HG03139 (cell line): ENCODE measurements at regions not wholly inside any gene's neighbourhood (a gene's known extent, or its start where the extent isn't known, plus 50 kb on each side); places are given as distances from the start of the nearest gene placed in this dataset.

ENCODE experiments used
- ATAC-seq: cut with Tn5 transposase; IDR thresholded peaks from one replicate; pipeline ENCODE4 v1.9.1; 2021; ENCODE audit not compliant: unreplicated experiment

DNA sequence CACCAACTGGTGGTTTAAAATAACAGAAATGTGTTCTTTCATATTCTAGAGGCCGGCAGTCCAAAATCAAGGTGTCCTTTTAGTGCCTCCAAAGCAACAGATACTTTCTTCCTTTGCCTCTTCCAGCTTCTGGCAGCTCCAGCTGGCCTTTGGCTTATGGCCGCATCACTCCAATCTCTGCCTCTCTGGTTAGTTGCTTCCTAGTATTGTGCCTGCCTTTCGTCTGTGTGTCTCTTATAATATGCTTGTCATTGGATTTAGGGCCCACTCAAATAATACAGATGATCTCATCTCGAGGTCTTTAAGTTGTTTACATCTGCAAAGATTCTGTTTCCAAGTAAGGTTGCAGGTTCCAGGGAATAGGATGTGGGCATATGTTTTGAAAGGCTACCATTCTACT lies 855.2 kb upstream of the ID2 start:
- ATAC-seq: no peak

DNA sequence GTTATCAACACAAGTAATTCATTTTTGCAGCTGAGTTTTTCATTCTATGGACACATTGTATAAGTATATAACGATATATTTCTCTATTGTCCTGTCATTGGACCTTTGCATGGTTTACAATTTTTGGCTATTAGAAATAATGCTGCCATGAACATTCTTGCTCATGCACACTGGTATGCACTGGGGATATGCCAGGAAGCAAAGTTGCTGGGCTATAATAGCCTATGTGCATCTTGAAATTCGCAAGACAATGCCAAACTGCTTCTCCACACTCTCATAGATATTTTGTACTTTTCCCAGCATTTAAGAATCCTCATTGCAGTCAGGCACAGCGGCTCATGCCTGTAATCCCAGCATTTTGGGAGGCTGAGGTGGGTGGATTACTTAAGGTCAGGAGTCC lies 852.6 kb upstream of the ID2 start:
- no peak for ATAC-seq

DNA sequence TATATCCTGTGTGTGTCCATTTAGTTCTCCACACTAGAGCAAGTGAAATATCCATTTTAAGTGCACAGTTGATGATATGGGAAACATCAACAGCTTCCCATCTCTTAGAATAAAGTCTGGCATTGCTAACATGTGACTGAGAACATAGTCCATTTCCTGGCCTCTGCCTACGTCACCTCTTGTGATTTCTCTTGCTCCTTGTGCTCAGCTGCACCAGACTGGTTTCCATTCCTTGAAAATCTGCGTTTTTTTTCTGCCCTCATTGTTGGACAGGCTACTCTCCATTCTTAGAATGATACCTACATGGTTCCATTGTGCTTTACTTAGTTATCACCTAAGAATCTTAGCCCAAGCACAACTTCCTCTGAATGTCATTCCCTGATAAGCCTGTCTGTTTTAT lies 851.2 kb upstream of the ID2 start:
- ATAC-seq: no peak

DNA sequence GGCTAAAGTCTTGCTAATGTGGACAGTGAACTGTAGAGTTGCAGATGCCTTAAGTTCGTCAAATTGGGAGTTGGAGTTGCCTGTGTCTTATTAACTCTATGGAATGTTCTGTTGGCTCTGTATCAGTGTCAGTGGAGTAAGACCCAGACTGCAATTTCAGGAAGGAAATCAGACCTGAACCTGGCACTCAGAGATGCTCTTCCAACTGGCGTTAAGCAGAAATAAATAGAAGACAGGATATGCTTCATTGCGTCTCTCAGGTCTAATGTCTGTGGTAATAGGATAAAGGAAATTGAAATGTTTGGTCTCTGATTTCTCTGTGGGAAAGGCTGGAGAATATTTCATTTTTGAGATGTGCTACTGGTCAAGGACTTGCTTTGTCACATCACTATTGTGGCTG lies 846.7 kb upstream of the ID2 start:
- ATAC-seq: no peak

DNA sequence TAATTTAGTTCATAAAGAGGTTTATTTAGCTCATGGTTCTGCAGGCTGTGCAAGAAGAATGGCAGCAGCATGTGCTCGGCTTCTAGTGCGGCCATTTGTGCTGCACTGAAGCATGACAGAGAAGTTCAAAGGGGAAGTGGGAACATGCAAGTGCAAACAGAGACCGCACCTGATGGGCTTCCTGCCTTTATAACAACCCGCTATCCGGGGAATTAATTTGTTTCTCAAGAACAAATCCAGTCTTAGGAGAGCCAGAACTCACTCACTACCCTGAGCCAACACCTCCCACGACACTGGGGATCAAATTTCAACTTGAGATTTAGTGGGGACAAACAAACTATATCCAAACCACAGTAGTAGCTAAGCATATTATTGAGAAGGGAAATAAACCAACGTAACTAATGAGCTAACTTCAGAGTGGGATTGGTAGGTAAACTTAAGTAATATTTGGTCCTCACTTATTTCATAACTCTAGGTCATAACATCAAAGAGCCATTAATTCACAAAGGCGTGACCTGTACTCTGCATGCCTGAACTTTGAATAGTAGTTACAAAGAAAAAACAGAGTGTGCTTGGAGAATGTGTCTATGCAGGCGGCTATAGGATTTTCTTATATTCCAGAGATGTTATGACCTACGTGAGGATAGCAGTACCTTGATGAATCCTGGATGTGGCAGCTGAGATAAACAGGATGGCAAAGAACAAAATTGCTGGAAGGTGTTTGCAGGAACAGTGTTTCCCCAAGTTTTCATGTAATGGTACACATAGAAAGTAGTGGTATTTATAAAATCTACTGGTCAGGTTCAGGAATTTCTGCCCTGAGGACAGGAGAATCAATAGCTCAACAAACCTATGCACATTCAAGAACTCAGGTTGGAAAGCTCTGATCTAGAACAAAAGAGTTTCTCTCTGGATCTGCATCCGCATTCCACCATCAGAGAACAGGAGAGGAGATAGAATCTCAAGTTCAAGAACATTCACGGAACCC lies 845.9 kb upstream of the ID2 start:
- ATAC-seq: peak; percentile 98

DNA sequence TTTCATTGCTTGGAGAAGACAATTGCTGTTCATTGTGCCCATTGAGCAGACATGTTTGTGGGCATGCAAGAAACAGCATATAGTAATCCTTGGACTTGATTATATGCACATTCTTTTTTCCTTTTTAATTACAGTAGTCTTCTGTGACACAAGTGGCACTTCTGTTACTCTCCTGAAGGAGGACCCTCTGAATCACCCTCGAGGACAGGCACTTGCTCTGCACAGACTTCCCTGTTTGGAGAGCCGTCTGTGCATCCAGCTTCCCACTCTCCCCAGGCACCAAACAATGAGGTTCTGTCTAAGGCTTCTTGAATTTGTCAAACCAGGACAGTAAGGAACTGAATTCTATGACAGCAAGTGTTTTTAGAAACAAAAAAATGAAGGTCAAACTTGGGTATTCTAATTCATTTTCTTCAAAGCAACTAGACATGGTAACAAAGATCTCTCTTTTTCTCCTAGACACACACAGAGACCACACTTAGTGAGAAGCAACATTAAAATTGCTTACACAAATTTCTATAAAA lies 844.6 kb upstream of the ID2 start:
- no peak for ATAC-seq

DNA sequence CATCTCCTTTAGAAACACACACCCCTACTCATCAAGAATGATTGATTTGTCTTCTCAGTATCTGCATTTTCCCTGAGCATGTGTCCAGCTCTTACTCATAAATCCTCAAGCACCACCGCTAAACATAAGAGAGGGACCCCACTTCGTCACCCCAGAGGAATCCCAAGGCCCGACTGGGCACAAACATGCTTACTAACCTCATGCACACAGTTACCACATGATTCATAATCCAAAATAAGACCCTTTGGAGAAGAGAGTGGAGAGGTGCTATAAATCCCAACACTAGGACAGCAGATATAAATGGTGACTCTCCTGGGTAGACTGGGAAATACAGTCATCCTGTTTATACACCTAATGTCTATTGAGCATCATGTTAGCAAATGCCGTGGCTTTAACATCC lies 843.2 kb upstream of the ID2 start:
- ATAC-seq: no peak

DNA sequence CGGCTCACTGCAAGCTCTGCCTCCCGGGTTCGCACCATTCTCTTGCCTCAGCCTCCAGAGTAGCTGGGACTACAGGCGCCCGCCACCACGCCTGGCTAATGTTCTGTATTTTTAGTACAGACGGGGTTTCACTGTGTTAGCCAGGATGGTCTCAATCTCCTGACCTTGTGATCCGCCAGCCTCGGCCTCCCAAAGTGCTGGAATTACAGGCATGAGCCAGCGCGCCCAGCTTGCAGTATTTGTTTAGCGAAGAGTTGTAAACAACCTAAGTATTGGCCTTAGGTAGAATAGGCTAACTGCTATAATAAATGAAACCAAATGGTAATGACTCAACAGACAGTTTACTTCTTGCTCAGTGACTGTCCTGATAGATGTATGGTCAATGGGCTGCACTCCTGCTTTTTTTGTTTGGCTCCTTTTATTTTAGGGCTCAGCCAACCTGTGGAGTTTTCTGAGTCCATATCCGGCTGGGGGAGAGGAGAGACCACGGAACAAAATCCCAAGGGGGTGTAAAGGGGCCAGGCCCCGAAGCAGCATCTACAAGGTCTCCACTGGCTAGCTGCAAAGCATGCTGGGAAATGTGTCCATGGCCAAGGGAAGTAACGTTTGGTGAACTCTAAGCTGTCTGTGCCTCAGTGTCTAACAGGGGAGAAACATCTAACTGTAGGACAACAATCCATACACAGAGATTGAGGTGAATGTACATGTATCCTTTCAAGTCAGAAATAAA lies 841.0 kb upstream of the ID2 start:
- no peak for ATAC-seq

DNA sequence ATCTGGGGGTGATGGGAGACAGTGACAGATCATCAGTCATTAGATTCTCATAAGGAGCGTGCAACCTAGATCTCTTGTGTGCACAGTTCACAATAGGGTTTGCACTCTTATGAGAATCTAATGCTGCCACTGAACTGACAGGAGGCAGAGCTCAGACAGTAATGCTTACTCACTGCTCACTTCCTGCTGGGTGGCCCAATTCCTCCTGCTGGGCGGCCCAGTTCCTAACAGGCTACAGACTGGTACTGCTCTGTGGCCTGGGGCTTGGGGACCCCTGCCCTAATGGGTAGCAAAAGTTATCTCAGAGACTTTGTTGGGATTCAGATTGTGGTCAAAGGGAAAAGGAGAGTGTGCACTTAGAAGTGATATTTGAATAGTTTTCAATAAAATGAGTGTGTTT lies 840.1 kb upstream of the ID2 start:
- no peak for ATAC-seq

DNA sequence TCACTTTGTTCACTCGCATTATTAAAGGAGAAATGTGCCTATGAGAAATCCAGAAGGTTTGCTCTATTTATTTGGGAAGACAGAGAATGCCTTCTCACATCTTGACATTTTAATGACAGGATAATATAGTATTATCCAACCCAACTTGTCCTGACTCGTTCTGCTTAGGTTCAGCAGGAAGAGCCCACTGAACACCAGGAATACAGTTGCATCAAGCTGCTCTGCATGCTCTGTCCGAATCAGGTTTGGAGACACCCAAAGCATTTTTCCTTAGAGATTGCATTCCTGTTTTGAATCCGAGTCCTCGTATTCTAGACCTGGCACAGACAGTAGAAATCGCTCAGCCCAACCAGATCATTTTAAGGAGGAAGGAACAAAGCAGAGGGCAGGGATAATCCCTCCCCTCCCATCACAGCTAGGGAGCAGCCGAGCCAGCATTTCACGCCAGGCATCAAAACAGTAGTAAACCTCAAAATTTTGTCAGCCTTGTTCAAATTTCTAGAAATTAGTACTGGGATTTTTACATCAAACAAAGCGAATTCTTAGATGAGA lies 837.4 kb upstream of the ID2 start:
- no peak for ATAC-seq

DNA sequence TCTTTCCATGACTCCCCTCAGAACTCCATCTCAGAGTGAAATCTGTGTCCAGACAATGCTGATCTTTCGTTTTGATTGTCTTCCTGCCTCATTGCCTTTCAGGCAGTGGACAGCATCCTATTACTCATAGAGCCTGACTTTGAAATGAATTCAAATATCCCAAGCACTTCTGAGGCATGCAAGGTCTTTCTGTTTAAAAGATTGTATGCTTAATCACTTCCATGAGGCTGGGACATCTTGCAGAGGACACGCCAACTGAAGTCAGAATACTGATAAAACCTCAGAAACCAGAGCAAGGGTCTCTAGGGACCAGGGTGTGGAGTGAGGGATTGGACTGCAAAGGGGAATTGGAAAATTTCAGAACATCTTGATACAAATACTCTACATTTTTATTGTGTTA lies 836.5 kb upstream of the ID2 start:
- no peak for ATAC-seq

DNA sequence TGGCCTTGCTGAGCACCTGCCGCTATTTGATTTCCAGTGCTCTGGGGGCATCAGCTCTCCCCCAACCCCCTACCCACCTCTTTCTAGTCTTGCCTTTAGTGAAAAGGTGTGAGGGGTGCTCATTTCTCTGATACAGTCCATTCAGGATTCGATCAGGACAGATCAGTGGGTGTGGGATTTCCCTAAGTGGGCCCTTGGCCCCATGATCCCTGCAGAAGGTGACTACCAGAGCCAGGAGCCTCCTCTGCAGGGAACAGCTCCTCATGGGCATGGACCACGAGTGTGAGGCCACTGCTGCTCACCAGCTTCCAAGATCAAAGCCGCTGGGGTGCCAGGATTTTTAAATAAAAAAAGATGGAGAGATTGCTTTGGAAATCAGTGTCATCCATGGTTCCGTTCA lies 835.2 kb upstream of the ID2 start:
- ATAC-seq: no peak

DNA sequence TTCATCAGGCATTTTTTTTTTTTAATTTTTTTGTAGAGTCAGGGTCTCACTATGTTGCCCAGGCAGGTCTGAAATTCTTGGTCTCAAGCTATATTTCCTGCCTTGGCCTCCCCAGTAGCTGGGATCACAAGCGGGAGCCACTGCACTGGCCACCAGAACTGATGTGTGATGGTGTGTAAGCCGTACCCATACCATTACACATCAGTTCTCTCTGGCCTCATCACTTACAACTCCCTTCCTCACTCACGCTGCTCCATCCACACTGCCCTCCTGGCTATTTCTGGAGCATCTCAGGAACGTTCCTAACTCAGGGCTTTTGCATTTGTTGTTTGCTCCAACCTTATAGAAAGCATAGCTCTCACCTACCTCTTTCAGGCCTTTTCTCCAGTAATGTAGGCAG lies 834.5 kb upstream of the ID2 start:
- no peak for ATAC-seq

DNA sequence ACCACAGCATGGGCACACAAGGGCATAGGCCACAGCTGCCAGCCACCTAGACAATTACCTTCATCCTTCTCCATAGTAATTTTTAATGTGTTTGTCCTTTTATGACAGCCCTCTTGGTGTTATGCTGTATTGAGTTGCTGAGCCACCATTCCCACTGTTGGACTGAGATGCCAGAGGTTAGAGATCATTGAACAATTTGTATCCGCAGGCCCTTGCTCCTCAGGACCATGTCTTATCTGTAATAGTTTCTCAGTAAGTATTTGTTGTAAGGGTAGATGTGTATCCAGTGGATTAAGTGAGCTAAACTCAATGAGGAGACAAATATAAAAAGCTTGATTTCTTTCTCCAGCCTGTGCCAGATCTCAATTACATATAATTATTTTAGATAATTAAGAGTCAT lies 832.8 kb upstream of the ID2 start:
- no peak for ATAC-seq

DNA sequence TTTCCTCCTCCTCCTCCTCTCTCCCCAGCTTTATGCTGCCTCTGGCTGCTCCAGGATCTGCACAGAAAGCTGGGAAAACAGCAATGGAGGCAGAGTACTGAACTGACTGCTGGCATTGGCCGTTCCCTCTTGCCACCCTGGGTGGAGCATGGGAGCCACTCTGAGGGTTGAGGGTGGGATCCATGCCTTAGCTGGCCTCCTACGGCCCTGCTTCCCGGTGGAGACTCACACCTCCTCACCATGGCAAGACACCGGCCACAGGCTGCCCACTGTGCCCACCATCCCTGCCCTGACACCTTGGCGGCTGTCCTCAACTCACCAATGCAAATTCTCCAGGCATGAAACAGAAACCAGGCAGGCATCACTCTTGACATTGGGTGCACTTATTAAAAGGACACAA lies 832.3 kb upstream of the ID2 start:
- ATAC-seq: no peak

DNA sequence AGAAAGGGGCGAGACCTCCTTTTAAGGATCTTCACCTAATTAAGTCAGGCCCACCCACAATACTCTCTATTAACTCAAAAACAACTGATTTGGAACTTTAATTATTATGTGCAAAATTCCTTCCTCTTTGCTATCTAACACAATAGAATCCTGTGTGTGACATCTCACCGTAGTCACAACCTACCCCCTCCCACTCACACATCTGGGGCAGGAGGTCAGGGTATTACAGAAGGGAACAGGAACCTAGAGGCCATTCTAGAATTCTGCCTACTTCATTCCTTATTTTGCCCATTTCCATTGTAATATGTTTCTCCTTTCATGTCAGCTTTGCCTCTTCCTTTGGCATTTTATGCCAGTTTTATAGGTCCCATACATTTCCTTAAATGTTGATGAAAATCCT lies 829.3 kb upstream of the ID2 start:
- ATAC-seq: no peak

DNA sequence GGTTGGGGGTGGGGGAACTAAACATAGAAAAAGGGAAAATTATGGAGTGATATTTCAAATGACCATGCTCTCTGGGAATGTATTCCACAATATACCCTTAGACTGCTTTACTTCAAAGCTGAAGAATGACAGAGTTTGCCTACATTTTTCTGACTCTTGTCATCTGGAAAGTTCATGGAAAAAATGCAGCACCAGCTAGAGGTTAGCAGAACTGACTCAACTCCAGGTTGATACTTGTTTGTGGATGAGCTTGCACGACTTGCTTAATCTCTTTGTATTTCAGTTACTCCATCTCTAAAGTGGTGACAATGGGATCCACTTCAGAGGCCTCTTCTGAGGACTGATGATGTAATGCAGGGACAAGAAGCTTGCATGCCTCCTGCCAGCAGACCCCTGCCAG lies 824.0 kb upstream of the ID2 start:
- ATAC-seq: no peak

DNA sequence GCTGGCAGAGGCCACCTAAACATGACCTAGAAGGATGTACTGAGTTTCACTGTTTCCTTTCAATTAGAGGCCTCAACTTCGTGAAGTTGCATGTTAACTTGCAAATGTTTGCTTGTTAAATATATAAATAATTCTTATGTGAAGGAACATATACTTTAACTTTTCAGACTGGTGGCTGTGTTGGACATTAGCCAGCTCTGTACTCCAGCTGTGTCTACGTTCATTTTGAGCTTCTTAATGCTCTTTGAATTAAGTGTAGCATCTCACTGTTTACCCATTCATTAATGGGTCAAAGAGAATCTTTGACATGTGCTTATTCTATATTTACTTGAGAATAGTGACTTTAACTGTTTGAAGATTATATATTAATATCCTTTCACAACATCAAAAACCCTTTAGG lies 823.2 kb upstream of the ID2 start:
- ATAC-seq: no peak

DNA sequence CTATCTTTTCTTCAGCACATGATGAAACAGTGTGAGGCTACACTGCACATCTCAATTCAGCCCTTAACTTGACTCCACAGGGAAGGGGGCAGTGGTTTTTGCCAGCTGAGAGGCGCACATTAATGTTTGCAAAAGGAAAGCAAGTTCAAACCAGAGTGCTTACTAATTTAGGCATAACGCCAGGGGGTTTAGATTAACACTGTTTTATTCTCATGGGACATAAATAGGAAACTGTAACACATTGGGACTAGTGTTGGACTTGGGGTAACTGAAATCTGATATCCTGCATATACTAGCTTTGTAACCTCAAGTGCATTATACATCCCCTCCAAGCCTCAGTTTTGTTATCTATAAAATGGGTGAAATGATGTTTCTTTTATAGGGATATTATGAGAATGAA lies 821.2 kb upstream of the ID2 start:
- no peak for ATAC-seq

DNA sequence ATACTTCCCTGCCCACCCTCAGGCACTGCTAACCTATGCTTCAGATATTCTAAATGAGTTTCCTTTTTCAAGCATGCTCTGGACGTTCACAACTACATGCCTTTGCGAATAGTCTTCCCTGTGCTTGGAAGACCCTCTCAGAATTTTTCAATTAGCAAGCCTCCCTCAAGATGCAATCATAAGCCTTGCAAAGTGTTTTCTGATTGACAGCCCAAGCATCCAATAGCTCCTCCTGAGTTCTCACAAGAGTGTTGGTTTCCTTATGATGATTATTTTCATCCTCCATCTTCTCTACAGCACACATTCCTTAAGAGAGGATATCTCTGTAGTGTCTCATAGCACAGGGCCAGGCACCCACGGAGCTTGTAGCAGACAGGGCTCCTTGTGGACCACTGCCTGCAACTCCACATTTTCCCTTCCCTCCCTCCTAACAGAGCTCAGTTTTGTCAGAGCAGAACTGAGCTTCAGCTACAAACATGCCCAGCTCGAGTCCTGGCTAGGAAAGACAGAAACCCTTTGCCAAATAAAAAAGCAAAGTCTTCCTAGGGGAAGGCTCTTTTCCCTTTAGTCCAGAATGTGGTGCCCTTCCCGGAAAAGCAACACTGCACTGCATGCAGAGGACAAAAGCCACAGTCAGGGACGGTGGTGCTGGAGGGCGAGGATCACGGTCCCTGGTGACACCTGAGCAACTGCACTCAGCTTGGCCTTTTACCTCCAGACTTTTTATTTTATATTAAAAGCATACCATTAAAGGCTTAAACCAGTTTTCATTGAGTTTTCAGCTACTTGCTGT lies 819.8 kb upstream of the ID2 start:
- no peak for ATAC-seq

DNA sequence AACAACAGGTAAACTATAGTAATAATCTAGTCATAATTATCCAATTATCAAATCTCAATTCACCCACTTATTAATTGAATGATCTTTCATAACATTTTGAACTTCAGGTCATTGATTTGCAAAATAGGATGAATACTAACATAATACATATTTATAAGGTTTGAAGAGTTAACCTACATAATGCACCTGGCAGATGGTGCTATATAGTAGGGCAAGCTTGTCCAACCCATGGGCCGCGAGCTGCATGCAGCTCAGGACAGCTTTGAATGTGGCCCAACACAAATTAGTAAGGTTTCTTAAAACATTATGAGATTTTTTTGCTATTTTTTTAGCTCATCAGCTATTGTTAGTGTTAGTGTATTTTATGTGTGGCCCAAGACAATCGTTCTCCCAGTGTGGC lies 815.8 kb upstream of the ID2 start:
- no peak for ATAC-seq
